Karpas-422 (cell line): ENCODE measurements at regions not wholly inside any gene's neighbourhood (a gene's known extent, or its start where the extent isn't known, plus 50 kb on each side); places are given as distances from the start of the nearest gene placed in this dataset.
A peak's percentile ranks its signal among the peaks of the same experiment; 100 is the strongest.
"Not testable (repeated sequence)": the region's sequence is repeated elsewhere in the genome, so short reads cannot be mapped to it uniquely, and the experiment has no call there.

Experiments used
- DNase-seq: peaks from one replicate; pipeline ENCODE4 v3.0.0-alpha.2; 2015
- H2AFZ ChIP-seq: fragments of 200-600 bp; sonication (generic); 2 replicates; pipeline ENCODE4 v1.6.1; 2014; ENCODE audit warnings: antibody characterized with exemption, low read length, mixed read lengths
- H3K27ac ChIP-seq: fragments of 200-600 bp; sonication (generic); 2 replicates; pipeline ENCODE4 v1.5.1; 2014; ENCODE audit warnings: mild to moderate bottlenecking, low read length, moderate library complexity
- H3K27me3 ChIP-seq: fragments of 200-600 bp; sonication (generic); 2 replicates; pipeline ENCODE4 v1.6.1; 2014; ENCODE audit warnings: low read length, mixed read lengths
- H3K36me3 ChIP-seq: fragments of 200-600 bp; sonication (generic); 2 replicates; pipeline ENCODE4 v1.6.1; 2014; ENCODE audit warnings: low read length, mixed read lengths; ENCODE audit not compliant: insufficient read depth
- H3K4me1 ChIP-seq: fragments of 200-600 bp; sonication (generic); 2 replicates; pipeline ENCODE4 v1.6.1; 2014; ENCODE audit warnings: mild to moderate bottlenecking, low read length, mixed read lengths
- H3K4me2 ChIP-seq: fragments of 200-600 bp; sonication (generic); 2 replicates; pipeline ENCODE4 v1.6.1; 2014; ENCODE audit warnings: low read length, low read depth, mild to moderate bottlenecking; ENCODE audit not compliant: poor library complexity, severe bottlenecking
- H3K4me3 ChIP-seq: fragments of 200-600 bp; sonication (generic); 2 replicates; pipeline ENCODE4 v1.5.1; 2014; ENCODE audit warnings: mild to moderate bottlenecking, antibody characterized with exemption, low read length, mixed read lengths
- H3K79me2 ChIP-seq: fragments of 200-600 bp; sonication (generic); 2 replicates; pipeline ENCODE4 v1.6.1; 2014; ENCODE audit warnings: mild to moderate bottlenecking, low read length, mixed read lengths
- H3K9ac ChIP-seq: fragments of 200-600 bp; sonication (generic); 2 replicates; pipeline ENCODE4 v1.6.0; 2014; ENCODE audit warnings: low read length
- H3K9me2 ChIP-seq: fragments of 200-600 bp; sonication (generic), shearing (Covaris generic); replicated peaks from 2 replicates; pipeline ENCODE4 v1.6.0; 2014; ENCODE audit warnings: mild to moderate bottlenecking, low read length, moderate library complexity; ENCODE audit not compliant: insufficient read depth
- H3K9me3 ChIP-seq: fragments of 300-700, 200-600 bp; sonication (generic); 2 replicates; pipeline ENCODE4 v1.6.1; 2014; ENCODE audit warnings: low read length, mixed read lengths
- H4K20me1 ChIP-seq: fragments of 200-600 bp; sonication (generic); 2 replicates; pipeline ENCODE4 v1.6.1; 2014; ENCODE audit warnings: mild to moderate bottlenecking, antibody characterized with exemption, low read length, low read depth; ENCODE audit not compliant: insufficient read depth

DNA sequence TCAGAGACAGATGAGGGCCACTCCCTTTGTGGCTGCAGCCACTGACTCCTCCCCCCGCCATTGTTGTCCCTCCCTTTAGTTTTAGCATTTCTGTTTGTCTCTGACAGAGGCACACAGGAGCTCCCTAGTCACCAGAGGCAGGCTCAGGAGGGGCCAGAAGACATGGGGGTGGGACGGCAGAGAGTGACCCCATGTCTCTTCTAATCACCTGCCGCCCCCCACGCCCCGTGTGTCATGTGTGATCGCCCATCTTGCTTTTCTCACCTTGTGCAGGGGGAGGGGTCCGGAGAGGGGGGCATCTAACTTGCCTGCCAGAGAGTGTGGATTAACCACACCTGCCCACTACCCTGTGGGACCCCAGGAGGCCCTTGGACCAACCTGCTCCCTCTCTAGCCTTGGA, 246.7 kb upstream of the TP53TG3C start:
- H3K27ac ChIP-seq = not testable (repeated sequence)

DNA sequence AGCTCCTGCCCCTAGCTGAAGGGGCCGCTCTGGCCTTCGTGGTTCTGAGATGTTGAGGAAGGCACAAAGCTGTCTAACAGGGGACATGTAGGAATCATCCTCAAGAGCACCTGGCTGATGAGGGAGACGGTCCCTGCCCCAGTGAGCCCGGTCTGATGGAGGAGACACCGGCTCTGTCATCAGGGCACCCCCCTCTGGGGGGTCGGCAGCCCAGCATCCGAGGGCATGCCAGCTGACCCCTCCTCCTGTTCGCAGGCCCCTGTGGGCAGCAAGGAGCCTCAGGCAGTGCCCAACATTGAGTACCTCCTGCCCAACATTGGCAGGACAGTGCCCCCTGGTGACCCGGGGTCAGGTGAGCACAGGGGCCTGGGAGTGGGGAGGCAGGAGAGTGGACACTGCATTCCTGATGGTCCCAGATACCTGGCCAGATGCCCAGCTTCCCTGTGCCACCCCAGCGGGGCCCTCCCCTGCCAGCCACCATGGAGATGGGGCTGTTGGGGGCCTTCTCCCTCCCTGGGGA, 247.9 kb upstream of the TP53TG3C start:
- not testable (repeated sequence) for H3K4me2 ChIP-seq, H3K9me2 ChIP-seq, DNase-seq, H3K4me1 ChIP-seq, H3K9me3 ChIP-seq, H4K20me1 ChIP-seq, H3K36me3 ChIP-seq, H3K79me2 ChIP-seq, H3K4me3 ChIP-seq, H2AFZ ChIP-seq, H3K27me3 ChIP-seq, H3K9ac ChIP-seq, H3K27ac ChIP-seq

More for the DNA sequence above, 246.7 kb upstream of the TP53TG3C start:
- H3K36me3 ChIP-seq, H3K79me2 ChIP-seq, H3K4me3 ChIP-seq, H3K9ac ChIP-seq, DNase-seq, H3K27me3 ChIP-seq, H2AFZ ChIP-seq, H3K9me3 ChIP-seq, H3K9me2 ChIP-seq, H3K4me2 ChIP-seq, H3K4me1 ChIP-seq, H4K20me1 ChIP-seq: not testable (repeated sequence)

DNA sequence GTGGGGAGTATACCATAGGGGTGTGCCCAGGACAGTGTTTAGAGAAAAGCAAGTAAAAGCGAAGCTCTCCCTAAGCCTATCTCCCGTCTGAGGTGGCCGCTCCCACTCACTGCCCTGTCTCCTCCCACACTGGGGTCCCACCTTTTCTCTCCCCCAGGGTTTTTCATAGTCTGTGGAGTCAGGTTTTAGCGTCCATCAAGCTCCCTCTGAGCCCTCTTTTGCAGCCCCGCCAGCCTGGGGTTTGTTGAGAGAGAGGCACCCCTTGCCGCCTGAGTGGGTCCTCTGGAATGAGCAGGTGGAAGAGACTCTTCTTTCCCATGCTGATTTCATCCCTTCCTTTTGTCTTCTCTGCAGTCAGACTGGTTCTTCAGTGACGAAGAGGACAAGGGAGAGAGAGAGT, 248.7 kb upstream of the TP53TG3C start:
- H3K36me3 ChIP-seq, H4K20me1 ChIP-seq, H3K27ac ChIP-seq, H3K79me2 ChIP-seq, H3K9ac ChIP-seq, H3K4me2 ChIP-seq, H3K4me3 ChIP-seq, H3K9me3 ChIP-seq, H3K27me3 ChIP-seq, H2AFZ ChIP-seq, H3K4me1 ChIP-seq, DNase-seq, H3K9me2 ChIP-seq: not testable (repeated sequence)

DNA sequence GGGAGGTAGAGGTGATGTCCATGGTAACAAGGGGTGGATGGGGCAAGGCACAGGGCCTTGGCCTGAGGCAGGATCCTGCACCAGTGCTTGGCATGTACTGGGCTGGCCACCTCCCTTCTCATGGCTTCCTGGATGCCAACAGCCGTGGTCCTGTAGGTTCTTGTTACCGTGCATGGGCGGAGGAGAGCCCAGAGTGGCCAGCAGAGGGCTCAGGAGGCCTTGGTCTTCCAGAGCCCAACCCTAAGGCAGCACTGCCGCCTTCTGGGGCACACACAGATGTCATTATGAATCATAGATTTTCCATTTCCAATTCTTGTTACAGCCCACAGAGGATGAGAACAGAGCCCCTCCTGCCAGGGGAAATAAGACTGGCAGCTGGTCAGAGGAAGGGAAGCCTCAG, 254.2 kb upstream of the TP53TG3C start:
- not testable (repeated sequence) for H3K9ac ChIP-seq, H2AFZ ChIP-seq, H4K20me1 ChIP-seq, H3K27me3 ChIP-seq, H3K9me3 ChIP-seq, H3K9me2 ChIP-seq, H3K4me2 ChIP-seq, DNase-seq, H3K4me1 ChIP-seq, H3K36me3 ChIP-seq, H3K79me2 ChIP-seq, H3K27ac ChIP-seq, H3K4me3 ChIP-seq

DNA sequence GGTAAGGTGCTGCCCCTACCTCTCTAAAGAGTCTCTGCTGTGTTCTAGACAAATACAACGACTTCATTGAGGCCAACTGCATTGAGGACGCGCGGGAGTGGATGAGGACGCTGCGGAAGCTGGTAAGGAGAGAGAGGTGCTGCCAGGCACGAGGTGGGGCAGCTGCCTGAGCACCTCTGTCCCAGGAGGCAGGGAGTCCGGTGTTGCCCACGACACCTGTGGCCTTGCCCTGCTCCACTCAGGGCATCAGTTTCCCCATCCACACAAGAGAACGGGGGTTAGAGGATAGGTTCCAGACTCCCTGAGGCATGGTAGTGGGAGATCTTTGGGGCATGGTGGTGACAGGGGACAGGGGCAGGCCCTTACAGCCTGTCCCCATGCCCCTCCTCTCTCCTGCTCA, 256.1 kb upstream of the TP53TG3C start:
- H3K4me3 ChIP-seq, H4K20me1 ChIP-seq, H3K9me3 ChIP-seq, H3K9me2 ChIP-seq, H3K79me2 ChIP-seq, H2AFZ ChIP-seq, H3K27me3 ChIP-seq, H3K36me3 ChIP-seq, DNase-seq, H3K9ac ChIP-seq, H3K27ac ChIP-seq, H3K4me1 ChIP-seq, H3K4me2 ChIP-seq: not testable (repeated sequence)

DNA sequence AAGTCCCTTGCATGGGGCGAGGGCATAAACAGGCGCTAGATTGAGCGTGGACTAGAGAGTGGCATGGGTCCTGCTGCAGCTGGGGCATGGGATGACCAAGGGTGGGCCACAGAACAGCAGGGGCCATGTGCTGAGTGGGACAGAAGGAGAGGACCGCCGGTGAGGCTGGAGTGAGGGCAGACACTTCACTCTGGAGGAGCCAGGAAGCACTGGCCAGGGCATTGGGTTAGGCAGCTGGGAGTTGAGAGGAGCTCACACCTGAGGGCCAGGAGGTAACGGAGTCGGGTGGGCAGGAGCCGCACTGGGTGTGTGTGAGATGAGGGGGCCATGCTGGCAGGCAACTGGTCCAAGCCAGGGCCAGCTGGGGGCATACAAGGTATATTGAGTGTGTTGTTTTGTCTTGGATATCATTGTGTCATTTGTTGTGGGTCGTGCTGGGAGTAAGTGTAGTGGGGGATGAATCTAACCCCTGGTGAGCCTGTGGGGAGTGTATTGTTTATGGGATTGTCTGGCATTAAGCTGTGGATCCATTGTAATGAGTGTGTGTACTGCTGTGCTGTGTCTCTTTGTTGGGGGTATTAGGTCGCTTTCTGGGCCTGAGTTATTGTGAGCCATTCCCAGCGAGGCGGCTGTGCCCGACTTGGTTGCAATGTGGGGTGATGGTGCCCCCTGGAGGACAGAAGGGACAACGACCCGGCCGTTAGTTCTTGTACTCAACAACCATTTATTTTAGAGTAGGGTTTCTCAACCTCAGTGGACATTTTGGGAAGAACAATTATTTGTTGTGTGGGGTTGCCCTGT, 256.5 kb upstream of the TP53TG3 start:
- not testable (repeated sequence) for DNase-seq

DNA sequence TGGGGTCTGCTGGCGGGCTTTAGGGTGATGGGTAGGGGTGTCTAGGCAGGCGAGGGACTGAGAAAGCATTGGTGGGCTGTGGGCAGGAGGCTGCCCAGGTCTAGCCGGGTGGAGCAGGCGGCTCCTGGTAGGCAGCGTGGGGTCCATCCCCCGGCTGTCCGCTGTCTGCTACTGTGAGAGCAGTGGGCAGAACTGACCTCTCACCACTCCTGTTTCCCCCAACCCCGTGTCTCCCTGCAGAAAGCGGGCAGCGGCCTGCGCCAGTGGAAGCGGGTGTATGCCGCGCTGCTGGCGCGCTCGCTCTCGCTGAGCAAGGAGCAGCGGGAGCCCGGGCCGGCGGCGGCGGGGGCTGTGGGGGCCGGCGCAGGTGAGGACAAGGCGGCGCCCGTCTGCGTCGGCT, 249.2 kb upstream of the TP53TG3 start:
- not testable (repeated sequence) for H3K9me2 ChIP-seq, H3K4me2 ChIP-seq, H2AFZ ChIP-seq, H3K4me3 ChIP-seq, H3K79me2 ChIP-seq, H3K36me3 ChIP-seq, H3K4me1 ChIP-seq, H3K27me3 ChIP-seq, DNase-seq, H3K9ac ChIP-seq, H3K27ac ChIP-seq, H3K9me3 ChIP-seq, H4K20me1 ChIP-seq

More for the DNA sequence above, 256.5 kb upstream of the TP53TG3 start:
- H3K9ac ChIP-seq, H2AFZ ChIP-seq, H3K9me2 ChIP-seq, H3K4me3 ChIP-seq, H3K4me2 ChIP-seq, H3K9me3 ChIP-seq, H3K27me3 ChIP-seq, H3K4me1 ChIP-seq, H3K27ac ChIP-seq, H3K36me3 ChIP-seq, H3K79me2 ChIP-seq, H4K20me1 ChIP-seq: not testable (repeated sequence)

DNA sequence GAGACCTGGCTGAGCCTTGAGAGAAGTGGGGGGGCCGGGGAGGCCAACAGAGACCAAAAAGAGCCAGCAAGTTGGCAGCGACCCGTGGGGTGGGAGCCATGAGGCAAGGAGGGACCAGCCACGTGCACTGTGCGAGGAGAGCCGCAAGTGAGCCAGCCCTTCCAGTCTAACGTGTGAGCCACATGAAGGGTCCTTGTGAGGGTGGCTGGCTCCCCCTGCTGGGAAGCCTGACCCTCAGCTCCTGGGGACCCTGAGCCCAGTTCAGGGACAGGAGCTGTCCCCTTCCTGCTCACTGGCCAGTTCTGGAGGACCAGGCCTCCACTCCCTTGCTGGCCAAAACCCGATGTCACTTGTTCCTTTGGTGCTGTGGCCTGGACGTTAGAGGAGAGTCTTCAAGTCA, 246.6 kb upstream of the TP53TG3 start:
- not testable (repeated sequence) for H3K79me2 ChIP-seq, H2AFZ ChIP-seq, H3K9me2 ChIP-seq, H3K27ac ChIP-seq, H4K20me1 ChIP-seq, H3K9ac ChIP-seq, H3K4me2 ChIP-seq, H3K4me1 ChIP-seq, H3K36me3 ChIP-seq, H3K27me3 ChIP-seq, H3K4me3 ChIP-seq, H3K9me3 ChIP-seq
- peak; percentile 41 for DNase-seq

DNA sequence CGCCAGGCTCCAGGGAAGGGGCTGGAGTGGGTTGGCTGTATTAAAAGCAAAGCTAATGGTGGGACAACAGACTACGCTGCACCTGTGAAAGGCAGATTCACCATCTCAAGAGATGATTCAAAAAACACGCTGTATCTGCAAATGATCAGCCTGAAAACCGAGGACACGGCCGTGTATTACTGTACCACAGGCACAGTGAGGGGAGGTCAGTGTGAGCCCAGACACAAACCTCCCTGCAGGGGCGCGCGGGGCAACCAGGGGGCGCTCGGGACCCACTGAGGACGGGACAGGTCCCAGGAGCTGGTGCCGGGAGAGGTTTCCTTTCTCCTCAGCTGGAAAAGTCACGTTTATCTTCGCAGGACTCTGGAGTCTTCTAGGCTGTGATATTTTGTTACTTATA, 239.4 kb upstream of the TP53TG3 start:
- peak; percentile 27 for DNase-seq
- not testable (repeated sequence) for H3K4me1 ChIP-seq, H3K79me2 ChIP-seq, H3K27ac ChIP-seq, H3K9ac ChIP-seq, H3K4me2 ChIP-seq, H3K9me3 ChIP-seq, H3K27me3 ChIP-seq, H4K20me1 ChIP-seq, H3K36me3 ChIP-seq, H2AFZ ChIP-seq, H3K4me3 ChIP-seq, H3K9me2 ChIP-seq
